AG09319 (cell line): ENCODE measurements at regions not wholly inside any gene's neighbourhood (a gene's known extent, or its start where the extent isn't known, plus 50 kb on each side); places are given as distances from the start of the nearest gene placed in this dataset.

ENCODE experiments used
- DNase-seq: peaks from one replicate; pipeline ENCODE4 v3.0.0-alpha.2; 2010; ENCODE audit warnings: low read depth; ENCODE audit errors: extremely low read depth
- CTCF ChIP-seq: IDR thresholded peaks from 2 replicates; pipeline ENCODE4 v1.5.1; 2011; ENCODE audit warnings: low read depth, mild to moderate bottlenecking, inconsistent platforms, low read length, moderate library complexity

- TF ChIP-seq CTCF, result no peak
- DNase-seq, result no peak
Measured at GRCh38 chr4:16959305-16959704, 60.9 kb upstream of the LDB2 start.

- no peak for DNase-seq
- no peak for TF ChIP-seq CTCF
Measured at GRCh38 chr4:16952896-16953630, 54.6 kb upstream of the LDB2 start.

GRCh38 chr4:16952462-16952871 lies 54.0 kb upstream of the LDB2 start:
- DNase-seq, result no peak

More at GRCh38 chr4:16952462-16952871, 54.0 kb upstream of the LDB2 start:
- TF ChIP-seq CTCF, result no peak
